ENCODE measurements at regions not wholly inside any gene's neighbourhood (a gene's known extent, or its start where the extent isn't known, plus 50 kb on each side); places are given as distances from the start of the nearest gene placed in this dataset.
"Not testable (repeated sequence)": the region's sequence is repeated elsewhere in the genome, so short reads cannot be mapped to it uniquely, and the experiment has no call there.

GRCh38 chr15:81901319-81901718 lies 144.5 kb downstream of the MEX3B start:
- no peak for DNase-seq
- CTCF ChIA-PET = no interaction called here

GRCh38 chr15:81899730-81900129 lies 146.1 kb downstream of the MEX3B start:
- Mint-ChIP-seq H3K36me3 (no peaks in the 10 kb centered on the region), H3K27ac (no peak overlapping the region), H3K4me3 (no peak overlapping the region), H3K27me3 (no peaks in the 10 kb centered on the region), H3K9me3 (ENCODE audit: low read depth) (no peaks in the 10 kb centered on the region), H3K4me1 (no peaks in the 10 kb centered on the region)
- CTCF ChIA-PET = interaction anchor here (0.6 kb wide), 1 partner anchor 718 kb away, joined by 3 read pairs; no protein-coding TSS in a partner anchor
- DNase-seq (no peak), ATAC-seq (no peak)

More at GRCh38 chr15:81901319-81901718, 144.5 kb downstream of the MEX3B start:
- Mint-ChIP-seq H3K27me3 (no peaks in the 10 kb centered on the region), H3K4me1 (no peaks in the 10 kb centered on the region), H3K4me3 (no peak overlapping the region), H3K9me3 (ENCODE audit: low read depth) (no peaks in the 10 kb centered on the region), H3K36me3 (no peaks in the 10 kb centered on the region), H3K27ac (no peak overlapping the region)
- ATAC-seq = no peak

GRCh38 chr15:81899024-81899423 lies 146.8 kb downstream of the MEX3B start:
- H3K27ac Mint-ChIP-seq = no peak overlapping the region
- no peak overlapping the region for H3K4me3 Mint-ChIP-seq
- no peaks in the 10 kb centered on the region for H3K4me1 Mint-ChIP-seq
- no peak for DNase-seq
- H3K9me3 Mint-ChIP-seq (ENCODE audit: low read depth) = no peaks in the 10 kb centered on the region
- no peak for ATAC-seq
- no peaks in the 10 kb centered on the region for H3K36me3 Mint-ChIP-seq
- CTCF ChIA-PET = no interaction called here
- no peaks in the 10 kb centered on the region for H3K27me3 Mint-ChIP-seq

GRCh38 chr15:81897057-81897677 lies 148.7 kb downstream of the MEX3B start:
- Mint-ChIP-seq H3K27ac (no peak overlapping the region), H3K27me3 (no peaks in the 10 kb centered on the region), H3K4me1 (no peaks in the 10 kb centered on the region), H3K4me3 (no peak overlapping the region), H3K36me3 (no peaks in the 10 kb centered on the region), H3K9me3 (ENCODE audit: low read depth) (no peaks in the 10 kb centered on the region)
- no peak for ATAC-seq
- CTCF ChIA-PET = no interaction called here
- no peak for DNase-seq

- Mint-ChIP-seq H3K27ac (no peak overlapping the region), H3K4me1 (no peaks in the 10 kb centered on the region), H3K27me3 (no peaks in the 10 kb centered on the region), H3K4me3 (no peak overlapping the region), H3K36me3 (no peaks in the 10 kb centered on the region), H3K9me3 (ENCODE audit: low read depth) (no peaks in the 10 kb centered on the region)
- DNase-seq (no peak), ATAC-seq (no peak)
- CTCF ChIA-PET = no interaction called here
Measured at GRCh38 chr15:81896356-81896755, 149.5 kb downstream of the MEX3B start.

GRCh38 chr15:81895723-81896122 lies 150.1 kb downstream of the MEX3B start:
- H3K4me3 Mint-ChIP-seq = no peak overlapping the region
- DNase-seq = no peak
- H3K9me3 Mint-ChIP-seq (ENCODE audit: low read depth) = no peaks in the 10 kb centered on the region
- H3K4me1 Mint-ChIP-seq = no peaks in the 10 kb centered on the region
- ATAC-seq = no peak
- no peaks in the 10 kb centered on the region for H3K36me3 Mint-ChIP-seq
- H3K27me3 Mint-ChIP-seq = no peaks in the 10 kb centered on the region
- CTCF ChIA-PET = no interaction called here
- H3K27ac Mint-ChIP-seq = no peak overlapping the region

GRCh38 chr15:81894061-81894460 lies 151.8 kb downstream of the MEX3B start:
- CTCF ChIA-PET = no interaction called here
- no peak overlapping the region for H3K4me3 Mint-ChIP-seq
- DNase-seq (no peak), ATAC-seq (no peak)
- no peaks in the 10 kb centered on the region for H3K4me1 Mint-ChIP-seq
- H3K27ac Mint-ChIP-seq = no peak overlapping the region
- H3K36me3 Mint-ChIP-seq = no peaks in the 10 kb centered on the region
- no peaks in the 10 kb centered on the region for H3K27me3 Mint-ChIP-seq
- no peaks in the 10 kb centered on the region for H3K9me3 Mint-ChIP-seq (ENCODE audit: low read depth)

- H3K4me1 Mint-ChIP-seq = no peaks in the 10 kb centered on the region
- CTCF ChIA-PET = no interaction called here
- no peaks in the 10 kb centered on the region for H3K9me3 Mint-ChIP-seq (ENCODE audit: low read depth)
- no peaks in the 10 kb centered on the region for H3K36me3 Mint-ChIP-seq
- H3K4me3 Mint-ChIP-seq = no peak overlapping the region
- H3K27ac Mint-ChIP-seq = no peak overlapping the region
- ATAC-seq = no peak
- no peaks in the 10 kb centered on the region for H3K27me3 Mint-ChIP-seq
- no peak for DNase-seq
Measured at GRCh38 chr15:81893182-81893835, 152.5 kb downstream of the MEX3B start.

- Mint-ChIP-seq H3K27me3 (no peaks in the 10 kb centered on the region), H3K9me3 (ENCODE audit: low read depth) (no peaks in the 10 kb centered on the region), H3K27ac (no peak overlapping the region), H3K4me3 (no peak overlapping the region), H3K36me3 (no peaks in the 10 kb centered on the region), H3K4me1 (no peaks in the 10 kb centered on the region)
- CTCF ChIA-PET = no interaction called here
- DNase-seq (no peak), ATAC-seq (no peak)
Measured at GRCh38 chr15:81890496-81890895, 155.3 kb downstream of the MEX3B start.

- CTCF ChIA-PET = no interaction called here
- no peak overlapping the region for H3K27ac Mint-ChIP-seq
- DNase-seq (no peak), ATAC-seq (no peak)
- H3K4me1 Mint-ChIP-seq = no peaks in the 10 kb centered on the region
- no peak overlapping the region for H3K4me3 Mint-ChIP-seq
- no peaks in the 10 kb centered on the region for H3K9me3 Mint-ChIP-seq (ENCODE audit: low read depth)
- H3K36me3 Mint-ChIP-seq = no peaks in the 10 kb centered on the region
- H3K27me3 Mint-ChIP-seq = no peaks in the 10 kb centered on the region
Measured at GRCh38 chr15:81889485-81889881, 156.3 kb downstream of the MEX3B start.

- ATAC-seq (no peak), DNase-seq (no peak)
- Mint-ChIP-seq H3K27me3 (no peaks in the 10 kb centered on the region), H3K4me3 (no peak overlapping the region), H3K4me1 (no peaks in the 10 kb centered on the region), H3K27ac (no peak overlapping the region), H3K36me3 (no peaks in the 10 kb centered on the region), H3K9me3 (ENCODE audit: low read depth) (no peaks in the 10 kb centered on the region)
- CTCF ChIA-PET = no interaction called here
Measured at GRCh38 chr15:81888748-81889484, 156.9 kb downstream of the MEX3B start.

GRCh38 chr15:81887912-81888311 lies 157.9 kb downstream of the MEX3B start:
- DNase-seq = no peak
- Mint-ChIP-seq H3K9me3 (ENCODE audit: low read depth) (no peaks in the 10 kb centered on the region), H3K27me3 (no peaks in the 10 kb centered on the region), H3K4me3 (no peak overlapping the region), H3K4me1 (no peaks in the 10 kb centered on the region), H3K36me3 (no peaks in the 10 kb centered on the region), H3K27ac (no peak overlapping the region)
- ATAC-seq = no peak
- CTCF ChIA-PET = no interaction called here

- DNase-seq; H3K27me3 Mint-ChIP-seq; H3K4me3 Mint-ChIP-seq; ATAC-seq; H3K27ac Mint-ChIP-seq; H3K4me1 Mint-ChIP-seq; CTCF ChIA-PET; H3K9me3 Mint-ChIP-seq (ENCODE audit: low read depth); H3K36me3 Mint-ChIP-seq: not testable (repeated sequence)
Measured at GRCh38 chr15:81887188-81887587, 158.6 kb downstream of the MEX3B start.

- Mint-ChIP-seq H3K9me3 (ENCODE audit: low read depth) (no peaks in the 10 kb centered on the region), H3K36me3 (no peaks in the 10 kb centered on the region), H3K27ac (no peak overlapping the region), H3K27me3 (no peaks in the 10 kb centered on the region), H3K4me1 (no peaks in the 10 kb centered on the region), H3K4me3 (no peak overlapping the region)
- DNase-seq (no peak), ATAC-seq (no peak)
- CTCF ChIA-PET = no interaction called here
Measured at GRCh38 chr15:81886591-81886990, 159.2 kb downstream of the MEX3B start.

All from activated CD8-positive, alpha-beta memory T cell treated with anti-CD3 and anti-CD28 coated beads, Interleukin-2, amount 10 ng/mL, durations not matched to agents 7 days and 5 days (primary cell).